Activated B cell treated with CpG ODN at 0.5 μM for 24 hours (primary cell): ENCODE measurements at regions not wholly inside any gene's neighbourhood (a gene's known extent, or its start where the extent isn't known, plus 50 kb on each side); places are given as distances from the start of the nearest gene placed in this dataset.

Experiments
- ATAC-seq: fragments of 200-7000 bp; cut with Tn5 transposase; one replicate; pipeline ENCODE4 v1.10.0; 2021; ENCODE audit warnings: low read depth, mild to moderate bottlenecking, moderate library complexity
- CTCF ChIA-PET: fragments of 350-600 bp; sonication (Branson Sonifier 250); formaldehyde crosslinking; loops from one replicate; lab custom pipeline; 2021; ENCODE audit warnings: antibody characterized with exemption; lab: Charles Lee
- POLR2A ChIA-PET: fragments of 350-600 bp; sonication (Branson Sonifier 250); formaldehyde crosslinking; loops from one replicate; lab custom pipeline; 2021; ENCODE audit warnings: antibody characterized with exemption; lab: Charles Lee
- DNase-seq: peaks from one replicate; pipeline ENCODE4 v3.0.0; 2022
- H3K27ac Mint-ChIP-seq: one replicate; pipeline ENCODE4 v1.8.0; 2020; ENCODE audit warnings: mixed read lengths
- H3K27me3 Mint-ChIP-seq: one replicate; pipeline ENCODE4 v1.8.0; 2021; ENCODE audit warnings: mixed read lengths
- H3K36me3 Mint-ChIP-seq: one replicate; pipeline ENCODE4 v1.8.0; 2021; ENCODE audit warnings: low read depth, mixed read lengths
- H3K4me1 Mint-ChIP-seq: one replicate; pipeline ENCODE4 v1.8.0; 2021; ENCODE audit warnings: mixed read lengths
- H3K4me3 Mint-ChIP-seq: one replicate; pipeline ENCODE4 v1.8.0; 2020; ENCODE audit warnings: mild to moderate bottlenecking, mixed read lengths
- H3K9me3 Mint-ChIP-seq: one replicate; pipeline ENCODE4 v1.8.0; 2020; ENCODE audit warnings: mixed read lengths
- intact Hi-C: fragments of 100-400 bp; cut with micrococcal nuclease; formaldehyde crosslinking; loops from one replicate; pipeline ENCODE4 v1.15.1; 2024
- TF ChIP-seq, protein P1 (sequence below): fragments of 200-600 bp; IDR thresholded peaks from one replicate; pipeline ENCODE4 v1.8.0; 2022; ENCODE audit warnings: antibody characterized with exemption, mild to moderate bottlenecking

- no peak for DNase-seq
- no peaks in the 10 kb centered on the region for H3K4me1 Mint-ChIP-seq
- no peaks in the 10 kb centered on the region for H3K27me3 Mint-ChIP-seq
- ATAC-seq, result no peak
- ChIA-PET CTCF (no interaction called here), POLR2A (no interaction called here)
- intact Hi-C loops, result no loop called here
- H3K4me3 Mint-ChIP-seq, result no peak overlapping the region
- TF ChIP-seq, protein P1, sequence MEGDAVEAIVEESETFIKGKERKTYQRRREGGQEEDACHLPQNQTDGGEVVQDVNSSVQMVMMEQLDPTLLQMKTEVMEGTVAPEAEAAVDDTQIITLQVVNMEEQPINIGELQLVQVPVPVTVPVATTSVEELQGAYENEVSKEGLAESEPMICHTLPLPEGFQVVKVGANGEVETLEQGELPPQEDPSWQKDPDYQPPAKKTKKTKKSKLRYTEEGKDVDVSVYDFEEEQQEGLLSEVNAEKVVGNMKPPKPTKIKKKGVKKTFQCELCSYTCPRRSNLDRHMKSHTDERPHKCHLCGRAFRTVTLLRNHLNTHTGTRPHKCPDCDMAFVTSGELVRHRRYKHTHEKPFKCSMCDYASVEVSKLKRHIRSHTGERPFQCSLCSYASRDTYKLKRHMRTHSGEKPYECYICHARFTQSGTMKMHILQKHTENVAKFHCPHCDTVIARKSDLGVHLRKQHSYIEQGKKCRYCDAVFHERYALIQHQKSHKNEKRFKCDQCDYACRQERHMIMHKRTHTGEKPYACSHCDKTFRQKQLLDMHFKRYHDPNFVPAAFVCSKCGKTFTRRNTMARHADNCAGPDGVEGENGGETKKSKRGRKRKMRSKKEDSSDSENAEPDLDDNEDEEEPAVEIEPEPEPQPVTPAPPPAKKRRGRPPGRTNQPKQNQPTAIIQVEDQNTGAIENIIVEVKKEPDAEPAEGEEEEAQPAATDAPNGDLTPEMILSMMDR, result no peak
- H3K36me3 Mint-ChIP-seq, result no peaks in the 10 kb centered on the region
- no peak overlapping the region for H3K27ac Mint-ChIP-seq
- H3K9me3 Mint-ChIP-seq, result no peaks in the 10 kb centered on the region
Observed at GRCh38 chr3:182410051-182410450, 383.3 kb upstream of the ATP11B start.

GRCh38 chr3:182412066-182412465, 381.2 kb upstream of the ATP11B start:
- ChIA-PET CTCF (no interaction called here), POLR2A (no interaction called here)
- no peaks in the 10 kb centered on the region for H3K36me3 Mint-ChIP-seq
- intact Hi-C loops, result no loop called here
- DNase-seq (no peak), ATAC-seq (no peak)
- no peaks in the 10 kb centered on the region for H3K27me3 Mint-ChIP-seq
- no peak overlapping the region for H3K27ac Mint-ChIP-seq
- H3K4me3 Mint-ChIP-seq, result no peak overlapping the region
- TF ChIP-seq, protein P1, result no peak
- H3K9me3 Mint-ChIP-seq, result no peaks in the 10 kb centered on the region
- no peaks in the 10 kb centered on the region for H3K4me1 Mint-ChIP-seq

- no peak overlapping the region for H3K4me3 Mint-ChIP-seq
- ChIA-PET POLR2A (no interaction called here), CTCF (no interaction called here)
- ATAC-seq (no peak), DNase-seq (no peak)
- no peaks in the 10 kb centered on the region for H3K36me3 Mint-ChIP-seq
- H3K27ac Mint-ChIP-seq, result no peak overlapping the region
- H3K4me1 Mint-ChIP-seq, result no peaks in the 10 kb centered on the region
- H3K9me3 Mint-ChIP-seq, result no peaks in the 10 kb centered on the region
- H3K27me3 Mint-ChIP-seq, result no peaks in the 10 kb centered on the region
- TF ChIP-seq, protein P1, result no peak
- intact Hi-C loops, result no loop called here
Observed at GRCh38 chr3:182413061-182413460, 380.2 kb upstream of the ATP11B start.

DNA sequence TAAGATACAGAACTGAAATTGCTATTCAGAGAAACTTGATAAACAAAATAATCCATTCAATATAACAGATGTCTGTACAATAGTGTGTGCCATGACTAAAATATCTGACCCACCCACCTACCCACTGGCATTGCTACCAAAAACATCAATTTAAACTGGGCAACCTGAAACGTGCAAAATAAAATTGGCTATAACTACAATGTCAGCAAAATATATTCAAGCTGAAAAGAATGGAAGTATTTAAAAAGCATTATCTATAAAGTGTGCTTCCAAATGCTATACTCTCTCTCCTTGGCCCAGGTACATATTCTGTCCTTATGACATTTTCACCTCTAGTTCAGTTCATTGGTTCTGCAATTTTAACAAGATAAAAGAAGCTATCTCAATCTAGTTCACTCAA, 379.6 kb upstream of the ATP11B start:
- ChIA-PET POLR2A (no interaction called here), CTCF (no interaction called here)
- Mint-ChIP-seq H3K4me1 (no peaks in the 10 kb centered on the region), H3K27me3 (no peaks in the 10 kb centered on the region), H3K27ac (no peak overlapping the region), H3K36me3 (no peaks in the 10 kb centered on the region), H3K4me3 (no peak overlapping the region), H3K9me3 (no peaks in the 10 kb centered on the region)
- intact Hi-C loops, result no loop called here
- DNase-seq (no peak), ATAC-seq (no peak)
- TF ChIP-seq, protein P1, result no peak

GRCh38 chr3:182414586-182414985, 378.7 kb upstream of the ATP11B start:
- H3K4me1 Mint-ChIP-seq, result no peaks in the 10 kb centered on the region
- H3K36me3 Mint-ChIP-seq, result no peaks in the 10 kb centered on the region
- intact Hi-C loops, result no loop called here
- CTCF ChIA-PET, result no interaction called here
- no peak for DNase-seq
- POLR2A ChIA-PET, result no interaction called here
- TF ChIP-seq, protein P1, result no peak
- no peaks in the 10 kb centered on the region for H3K27me3 Mint-ChIP-seq
- no peak overlapping the region for H3K27ac Mint-ChIP-seq
- H3K4me3 Mint-ChIP-seq, result no peak overlapping the region
- ATAC-seq, result no peak
- H3K9me3 Mint-ChIP-seq, result no peaks in the 10 kb centered on the region
